NCI-H1417 (cell line): ENCODE measurements at regions not wholly inside any gene's neighbourhood (a gene's known extent, or its start where the extent isn't known, plus 50 kb on each side); places are given as distances from the start of the nearest gene placed in this dataset.

ENCODE experiments used
- DNase-seq, 3 experiments: peaks; one replicate each; lab custom pipeline; 2025; lab: John Stamatoyannopoulos, UW

DNA sequence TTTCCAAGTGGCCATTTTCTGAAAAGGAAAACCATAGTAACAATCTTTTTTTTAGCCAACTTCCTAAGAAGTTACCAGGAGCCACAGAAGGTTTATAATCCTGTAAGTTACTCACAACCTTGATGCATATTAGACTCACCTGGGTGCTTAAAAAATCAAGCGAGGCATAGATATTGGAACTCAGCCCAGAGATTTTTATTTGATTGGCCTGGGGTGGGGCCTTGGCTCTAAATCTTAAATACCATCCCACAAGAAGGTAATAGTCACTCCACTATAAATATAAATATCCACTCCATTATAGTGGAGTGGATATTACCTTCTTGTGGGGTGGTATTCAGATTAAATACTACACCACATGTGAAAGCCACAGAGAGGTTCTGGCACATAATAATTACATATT is 429.6 kb downstream of the RFC3 start:
- peak in 2 of 3 experiments; percentile 38 to 48 for DNase-seq

DNA sequence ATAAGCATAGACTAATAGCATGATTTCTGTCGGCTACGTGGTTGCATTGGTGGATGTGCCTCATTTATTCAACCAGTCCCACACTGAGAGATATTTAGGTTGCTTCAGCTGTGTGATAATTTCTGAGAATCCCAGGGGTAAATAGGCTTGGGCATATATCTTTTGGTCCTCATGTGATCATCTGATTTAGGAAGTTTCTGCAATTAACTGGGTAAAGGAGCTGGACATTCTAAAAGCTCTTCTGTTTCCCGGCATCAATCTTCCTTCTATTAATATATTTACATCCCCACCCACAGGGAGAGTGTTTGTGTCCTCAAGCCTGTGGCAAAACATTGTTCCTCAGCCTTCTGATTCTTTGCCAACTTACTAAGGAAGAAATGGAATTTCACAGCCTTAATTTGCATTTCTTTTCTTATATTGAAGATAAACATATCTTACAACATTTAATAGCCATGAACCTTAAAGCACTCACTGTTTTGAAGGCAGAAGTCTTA is 431.6 kb downstream of the RFC3 start:
- DNase-seq, result no peak

DNA sequence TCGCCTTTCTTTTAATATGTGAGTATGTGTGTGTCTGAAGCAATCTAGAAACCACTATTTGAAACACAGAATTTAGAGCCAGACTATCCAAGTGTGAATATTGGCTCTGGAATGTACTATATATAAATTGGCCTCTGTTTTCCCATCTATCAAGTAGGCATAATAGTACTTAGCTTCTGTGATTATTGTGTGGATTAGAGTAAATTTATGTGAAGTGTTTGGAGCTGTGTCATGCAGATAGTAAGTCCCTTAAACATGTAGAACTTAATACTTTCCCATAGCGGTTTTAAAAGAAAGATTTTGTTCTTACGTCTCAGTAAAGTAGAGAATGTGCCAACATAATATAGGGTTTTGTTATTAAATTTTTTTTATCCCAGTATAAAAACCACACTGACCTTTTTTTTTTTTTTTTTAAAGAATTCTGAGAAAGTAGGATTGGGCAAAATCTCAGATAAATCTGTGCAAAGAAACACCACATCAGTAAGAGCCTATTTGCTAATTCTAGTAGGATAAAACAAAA is 432.3 kb downstream of the RFC3 start:
- no peak for DNase-seq

DNA sequence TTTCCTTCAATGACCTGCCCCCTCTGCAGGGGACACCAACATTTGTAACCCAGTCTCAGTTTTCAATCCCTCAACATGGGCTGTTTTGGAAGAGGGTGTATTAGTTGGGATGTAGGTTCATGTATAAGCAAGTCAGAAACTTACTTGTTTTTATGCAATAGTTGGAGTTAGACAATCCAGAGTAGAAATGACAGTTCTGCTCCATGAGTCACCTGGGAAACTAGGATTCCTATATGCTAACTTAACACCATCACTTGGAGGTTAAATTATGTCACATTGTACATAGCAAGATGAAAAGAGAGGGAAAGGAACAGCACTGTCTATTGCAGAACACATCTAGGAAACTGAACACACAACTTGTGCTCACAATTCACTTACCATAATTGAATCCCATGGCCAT is 436.4 kb downstream of the RFC3 start:
- DNase-seq, result no peak

- DNase-seq, result no peak
Measured at GRCh38 chr13:34255711-34256110, 437.8 kb downstream of the RFC3 start.

DNA sequence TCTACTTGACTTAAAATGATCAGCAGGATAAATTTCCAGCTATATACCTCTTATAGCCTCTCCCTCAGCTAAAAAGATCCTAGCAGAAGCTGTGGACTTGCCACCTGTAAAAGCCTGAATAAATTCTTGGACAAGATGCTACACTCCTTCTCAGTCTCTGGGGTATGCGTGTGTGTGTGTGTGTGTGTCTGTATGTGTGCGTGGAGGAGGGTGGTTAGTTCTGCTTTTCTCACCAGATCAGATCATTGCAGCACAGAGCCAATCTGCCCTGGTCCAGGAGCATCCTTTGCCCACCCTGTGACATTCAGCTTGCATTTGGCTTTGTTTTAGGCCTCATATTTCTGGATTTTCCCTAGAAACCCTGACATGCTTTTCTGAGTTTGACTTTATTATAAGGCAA is 438.3 kb downstream of the RFC3 start:
- no peak for DNase-seq

DNA sequence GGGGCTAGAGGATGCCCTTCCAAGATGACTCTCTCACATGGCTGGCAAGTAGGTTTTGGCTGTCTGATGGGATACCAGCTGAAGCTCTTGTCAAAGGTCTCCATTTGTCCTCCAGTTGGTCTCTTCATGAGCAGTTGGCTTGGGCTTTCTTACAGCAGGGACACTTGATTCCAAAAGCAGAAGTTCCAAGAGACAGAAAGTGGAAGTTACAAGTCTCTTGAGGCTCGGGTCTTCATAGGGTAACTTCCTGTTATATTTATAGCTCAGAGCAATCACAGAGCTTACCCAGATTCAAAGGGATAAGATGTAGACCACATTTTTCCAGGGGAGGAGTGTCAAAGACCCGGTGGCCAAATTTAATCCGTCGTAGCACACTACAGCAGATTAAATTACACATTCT is 440.0 kb downstream of the RFC3 start:
- no peak for DNase-seq

- DNase-seq, result no peak
Measured at GRCh38 chr13:34258646-34259386, 440.9 kb downstream of the RFC3 start.

- DNase-seq, result no peak
Measured at GRCh38 chr13:34263681-34264080, 445.7 kb downstream of the RFC3 start.

DNA sequence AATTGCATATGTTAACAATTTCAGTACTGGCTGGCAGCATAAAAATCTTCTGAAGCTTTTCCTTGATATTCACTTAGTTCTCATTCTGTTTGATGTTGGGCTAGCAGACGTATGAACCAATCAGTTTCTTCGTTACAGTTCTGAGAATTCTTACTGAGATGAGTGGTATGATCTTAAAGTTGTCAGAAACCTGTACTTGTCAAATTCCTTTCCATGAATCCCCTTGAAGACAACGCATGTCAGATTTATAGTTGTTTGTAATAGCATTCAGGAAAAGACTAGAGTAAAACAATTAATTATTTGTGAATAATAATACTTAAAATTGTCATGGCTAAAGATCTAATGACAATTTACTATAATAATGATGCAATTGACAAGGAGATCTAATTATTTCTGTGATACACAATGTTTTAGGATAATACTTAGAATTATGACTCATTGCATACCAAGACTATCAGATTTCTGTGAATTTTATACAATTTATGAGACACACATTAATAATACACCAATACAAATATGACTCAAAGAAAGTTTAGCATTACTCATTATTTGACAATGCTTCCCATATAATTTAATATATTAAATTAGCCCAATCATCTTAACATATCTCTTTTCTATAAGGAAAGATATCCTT is 447.2 kb downstream of the RFC3 start:
- no peak for DNase-seq

GRCh38 chr13:34276764-34277163 is 458.8 kb downstream of the RFC3 start:
- no peak for DNase-seq

DNA sequence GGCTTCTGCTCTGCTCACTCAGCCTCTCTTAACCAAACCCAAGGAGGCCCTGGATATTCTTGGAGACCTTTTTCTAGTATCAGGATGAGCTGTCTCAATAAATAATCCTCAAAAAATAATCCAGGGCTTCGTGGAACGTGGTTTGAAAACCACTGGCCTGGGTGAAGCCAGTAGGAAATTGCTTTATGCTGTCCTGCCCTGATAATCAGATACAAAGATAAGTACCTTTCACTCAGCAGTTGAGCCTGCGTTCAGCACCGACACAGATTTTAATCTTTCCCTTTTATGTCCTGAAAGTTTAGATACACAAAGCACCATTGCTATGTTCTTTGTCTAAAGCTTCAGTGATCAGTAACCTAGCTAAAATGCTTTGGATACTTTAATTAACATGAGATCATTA is 460.0 kb downstream of the RFC3 start:
- DNase-seq, result no peak

GRCh38 chr13:34278780-34279179 is 460.8 kb downstream of the RFC3 start:
- no peak for DNase-seq

DNA sequence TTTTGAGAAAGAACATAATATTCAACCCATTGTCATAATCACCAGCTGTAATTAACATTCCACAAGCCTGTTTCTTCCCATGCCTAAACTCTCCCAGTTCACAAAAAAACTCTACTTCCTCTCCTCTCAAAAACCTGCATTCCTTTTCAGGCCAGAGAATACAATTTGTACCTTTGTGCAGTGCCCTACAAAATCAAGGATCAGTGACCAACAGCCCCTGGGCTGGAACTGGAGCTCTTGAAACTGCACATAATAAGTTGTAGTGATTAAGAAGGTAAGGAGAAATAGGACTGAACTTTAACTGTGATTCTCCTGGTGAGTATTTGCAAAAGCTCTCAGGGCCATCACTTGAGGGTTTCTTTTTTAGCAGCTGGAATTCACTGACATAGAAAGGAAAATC is 472.7 kb downstream of the RFC3 start:
- no peak for DNase-seq

DNA sequence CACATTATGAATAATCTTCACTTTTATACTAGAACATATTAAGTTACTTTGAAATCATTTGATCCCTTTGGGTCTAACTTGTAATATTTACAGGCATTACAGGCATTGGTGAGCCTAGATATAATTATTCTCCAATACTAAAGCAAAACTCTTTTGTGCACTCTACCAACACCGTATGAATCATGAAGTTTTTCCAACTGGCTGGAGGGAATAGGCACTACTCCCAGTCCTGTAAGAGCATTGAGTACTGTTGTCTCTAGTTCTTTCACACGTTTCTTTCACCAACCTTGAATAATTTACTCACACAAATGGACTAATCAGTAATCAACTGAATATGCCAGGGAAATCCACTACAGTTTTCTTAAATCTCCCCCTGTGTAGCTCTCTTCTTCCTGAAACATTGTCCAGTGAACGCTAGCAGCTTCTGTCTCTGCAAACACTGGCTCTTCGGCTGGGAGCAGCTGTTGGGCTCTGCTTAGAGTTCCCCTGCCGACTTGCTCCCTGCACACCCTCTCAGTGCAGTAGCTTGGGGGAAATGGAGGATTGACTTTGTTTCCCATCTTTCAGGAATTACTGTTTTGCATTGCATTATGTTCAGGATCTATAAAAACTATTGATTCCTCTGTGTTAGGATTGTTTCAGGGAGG is 476.7 kb downstream of the RFC3 start:
- peak; percentile 5 to 12 (median 6) for DNase-seq

DNA sequence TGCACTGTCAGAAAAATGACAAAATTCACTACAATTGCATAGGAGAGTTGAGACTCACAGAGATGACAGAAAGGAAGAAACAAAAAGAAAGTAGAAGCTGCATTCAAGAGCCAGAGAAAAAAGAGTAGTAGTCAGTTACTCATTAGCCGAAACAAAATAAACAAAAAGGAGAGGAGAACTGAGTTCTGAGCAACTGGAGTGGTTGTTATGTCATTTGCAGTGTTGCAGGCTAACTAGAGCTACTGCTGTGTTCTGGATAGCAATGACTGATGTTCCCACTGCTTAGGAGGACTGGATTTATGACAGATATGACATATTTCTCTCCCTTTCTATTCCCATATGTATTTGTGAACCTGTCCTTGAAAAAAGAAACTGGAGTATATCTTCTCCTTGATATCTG is 482.6 kb downstream of the RFC3 start:
- DNase-seq, result no peak

- no peak for DNase-seq
Measured at GRCh38 chr13:34302596-34302995, 484.6 kb downstream of the RFC3 start.

- DNase-seq, result no peak
Measured at GRCh38 chr13:34303346-34303745, 485.4 kb downstream of the RFC3 start.

DNA sequence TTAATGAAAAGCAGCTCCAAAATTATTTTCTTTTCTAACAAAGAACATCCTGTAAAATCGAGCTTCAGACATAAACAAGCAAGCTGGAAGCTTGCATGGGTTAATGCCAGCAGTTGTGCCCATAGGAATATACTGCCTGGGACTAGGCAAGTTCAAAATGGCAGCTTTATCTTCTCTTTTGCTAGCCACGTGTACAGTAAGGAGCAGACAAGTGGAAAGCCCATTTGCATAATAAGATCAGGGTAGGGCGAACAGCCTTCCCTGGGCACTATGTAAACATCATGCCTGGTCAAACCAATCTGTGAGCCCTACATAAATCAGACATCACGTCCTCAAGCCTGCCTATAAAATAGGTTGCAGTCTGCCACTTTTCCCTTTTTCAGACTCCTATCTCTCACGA is 489.7 kb downstream of the RFC3 start:
- DNase-seq, result peak in 1 of 3 experiments; percentile 1

- no peak for DNase-seq
Measured at GRCh38 chr13:34308725-34309124, 490.8 kb downstream of the RFC3 start.

- DNase-seq, result peak in 1 of 3 experiments; percentile 4
Measured at GRCh38 chr13:34310539-34310938, 492.6 kb downstream of the RFC3 start.

DNA sequence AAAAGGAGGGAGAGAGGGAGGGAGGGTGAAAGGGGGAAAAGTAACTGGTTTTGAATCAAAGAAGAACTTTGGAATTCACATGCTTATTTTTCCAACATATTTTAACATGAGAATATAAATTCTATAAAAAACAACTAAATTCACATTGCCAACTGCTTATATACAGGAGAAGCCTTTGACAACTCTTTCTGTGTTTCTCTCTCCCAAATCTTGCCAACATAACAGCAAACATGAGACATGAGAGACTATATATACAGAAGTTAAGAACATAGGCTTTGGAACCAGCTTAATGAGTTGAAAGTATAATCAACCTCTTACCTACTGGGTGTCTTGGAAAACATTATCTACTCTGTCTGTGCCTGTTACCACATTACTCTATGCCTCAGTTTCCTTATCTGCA is 493.3 kb downstream of the RFC3 start:
- no peak for DNase-seq

- DNase-seq, result no peak
Measured at GRCh38 chr13:34312578-34312977, 494.6 kb downstream of the RFC3 start.
